IMR-90 (cell line): ENCODE measurements at regions not wholly inside any gene's neighbourhood (a gene's known extent, or its start where the extent isn't known, plus 50 kb on each side); places are given as distances from the start of the nearest gene placed in this dataset.

ENCODE experiments used
- ATAC-seq: fragments of 200-7000 bp; cut with Tn5 transposase; 2 replicates; pipeline ENCODE4 v1.9.1; 2020; ENCODE audit warnings: low read depth, mild to moderate bottlenecking, moderate library complexity
- BruUV-seq: library from RNA; stranded (reverse); fragments of 400-500 nt; replicated peaks from 2 replicates; lab custom pipeline; 2021; lab: Mats Ljungman, UMichigan
- CTCF ChIA-PET: fragments of 300-600 bp; formaldehyde crosslinking; extraction: SDS; loops from one replicate; lab custom pipeline; 2021; ENCODE audit warnings: antibody characterized with exemption; lab: Yijun Ruan, JAX
- POLR2A ChIA-PET: fragments of 300-600 bp; sonication (Branson Sonifier 250); formaldehyde crosslinking; loops from one replicate; lab custom pipeline; 2022; ENCODE audit warnings: antibody characterized with exemption; ENCODE audit not compliant: unreplicated experiment; lab: Charles Lee
- DNase-seq: peaks from one replicate; pipeline ENCODE4 v3.0.0; 2013
- H2AFZ ChIP-seq: replicated peaks from 2 replicates; pipeline ENCODE3; 2013; ENCODE audit warnings: low read length, mild to moderate bottlenecking; ENCODE audit not compliant: poor library complexity
- H2AK5ac ChIP-seq: 2 replicates; pipeline ENCODE4 v1.6.1; 2013; ENCODE audit warnings: low read depth, low read length, inconsistent platforms
- H2AK9ac ChIP-seq: replicated peaks from 2 replicates; pipeline ENCODE3; 2013; ENCODE audit warnings: mild to moderate bottlenecking, low read depth, low read length, moderate library complexity; ENCODE audit not compliant: poor library complexity
- H2BK120ac ChIP-seq: 2 replicates; pipeline ENCODE4 v1.6.1; 2013; ENCODE audit warnings: low read depth, low read length, inconsistent platforms
- H2BK15ac ChIP-seq: 3 replicates; pipeline ENCODE4 v1.6.1; 2013; ENCODE audit warnings: low read depth, low read length, inconsistent platforms
- H2BK20ac ChIP-seq: 2 replicates; pipeline ENCODE4 v1.6.1; 2013; ENCODE audit warnings: low read depth, mild to moderate bottlenecking, inconsistent platforms, low read length, moderate library complexity
- H2BK5ac ChIP-seq: 2 replicates; pipeline ENCODE4 v1.6.1; 2013; ENCODE audit warnings: mild to moderate bottlenecking, low read depth, low read length, inconsistent platforms; ENCODE audit not compliant: poor library complexity, severe bottlenecking
- H3K14ac ChIP-seq: replicated peaks from 2 replicates; pipeline ENCODE4 v1.6.1; 2013; ENCODE audit warnings: low read depth, low read length, inconsistent platforms
- H3K18ac ChIP-seq: 2 replicates; pipeline ENCODE4 v1.6.1; 2013; ENCODE audit warnings: low read depth, low read length, control low read depth
- H3K23ac ChIP-seq: 2 replicates; pipeline ENCODE4 v1.6.1; 2013; ENCODE audit warnings: low read depth, low read length, inconsistent platforms
- H3K27ac ChIP-seq: 2 replicates; pipeline ENCODE4 v1.5.1; 2013; ENCODE audit warnings: mild to moderate bottlenecking, control low read depth, low read length; ENCODE audit not compliant: insufficient read depth
- H3K27me3 ChIP-seq: 2 replicates; pipeline ENCODE4 v1.6.1; 2013; ENCODE audit warnings: low read length; ENCODE audit not compliant: control insufficient read depth, insufficient read depth
- H3K36me3 ChIP-seq: 2 replicates; pipeline ENCODE4 v1.6.1; 2013; ENCODE audit warnings: low read length, mixed read lengths; ENCODE audit not compliant: control insufficient read depth, insufficient read depth
- H3K4ac ChIP-seq: 2 replicates; pipeline ENCODE4 v1.6.1; 2013; ENCODE audit warnings: low read depth, low read length, inconsistent platforms
- H3K4me1 ChIP-seq: 2 replicates; pipeline ENCODE4 v1.6.1; 2013; ENCODE audit warnings: low read length, mixed read lengths; ENCODE audit not compliant: control insufficient read depth, insufficient read depth
- H3K4me2 ChIP-seq: 2 replicates; pipeline ENCODE4 v1.6.1; 2013; ENCODE audit warnings: low read depth, mild to moderate bottlenecking, control low read depth, low read length, moderate library complexity
- H3K4me3 ChIP-seq: 2 replicates; pipeline ENCODE4 v1.5.1; 2013; ENCODE audit warnings: low read depth, mild to moderate bottlenecking, control low read depth, low read length, moderate library complexity; ENCODE audit not compliant: insufficient read depth
- H3K56ac ChIP-seq: 2 replicates; pipeline ENCODE4 v1.6.1; 2013; ENCODE audit warnings: low read length, inconsistent platforms; ENCODE audit not compliant: insufficient read depth; ENCODE audit errors: extremely low read depth
- H3K79me1 ChIP-seq, 2 experiments: 2 replicates each; pipeline ENCODE4 v1.6.1; 2013; ENCODE audit warnings: low read length in 2 of 2, inconsistent platforms in 1 of 2, low read depth in 1 of 2
- H3K9ac ChIP-seq: 2 replicates; pipeline ENCODE4 v1.6.1; 2013; ENCODE audit warnings: low read depth, low read length, control low read depth
- H3K9me1 ChIP-seq: 2 replicates; pipeline ENCODE4 v1.6.1; 2013; ENCODE audit warnings: low read length, inconsistent platforms; ENCODE audit not compliant: insufficient read depth
- H3K9me3 ChIP-seq: 2 replicates; pipeline ENCODE4 v1.6.1; 2013; ENCODE audit warnings: low read length; ENCODE audit not compliant: control insufficient read depth, insufficient read depth
- H4K20me1 ChIP-seq: 2 replicates; pipeline ENCODE4 v1.6.1; 2013; ENCODE audit warnings: low read length, inconsistent platforms; ENCODE audit not compliant: insufficient read depth
- H4K5ac ChIP-seq: 2 replicates; pipeline ENCODE4 v1.6.1; 2013; ENCODE audit warnings: mild to moderate bottlenecking, low read depth, low read length, control low read depth
- H4K8ac ChIP-seq, 2 experiments: 2 replicates each; pipeline ENCODE4 v1.6.1; 2013; ENCODE audit warnings: low read depth in 2 of 2, low read length in 2 of 2, control low read depth in 1 of 2, inconsistent platforms in 1 of 2
- H4K91ac ChIP-seq: 2 replicates; pipeline ENCODE4 v1.6.1; 2013; ENCODE audit warnings: low read depth, low read length, inconsistent platforms; ENCODE audit not compliant: insufficient read depth
- BHLHE40 ChIP-seq: fragments of 150-350 bp; IDR thresholded peaks from 2 replicates; pipeline ENCODE4 v1.6.1; 2016; ENCODE audit warnings: mild to moderate bottlenecking, low read depth, low read length
- CEBPB ChIP-seq: IDR thresholded peaks from 2 replicates; pipeline ENCODE4 v1.6.1; 2012; ENCODE audit warnings: low read depth, low read length, improper control_type of control experiment
- CHD1 ChIP-seq: IDR thresholded peaks from 2 replicates; pipeline ENCODE4 v1.6.1; 2012; ENCODE audit warnings: low read depth, low read length, improper control_type of control experiment
- FOS ChIP-seq: fragments of 150-350 bp; IDR thresholded peaks from 2 replicates; pipeline ENCODE4 v1.6.1; 2016; ENCODE audit warnings: low read depth, low read length
- MAFK ChIP-seq: IDR thresholded peaks from 2 replicates; pipeline ENCODE4 v1.6.1; 2012; ENCODE audit warnings: low read depth, low read length, improper control_type of control experiment
- MAZ ChIP-seq: IDR thresholded peaks from 2 replicates; pipeline ENCODE4 v1.6.1; 2012; ENCODE audit warnings: low read depth, mild to moderate bottlenecking, low read length, improper control_type of control experiment, moderate library complexity, borderline replicate concordance
- MXI1 ChIP-seq: IDR thresholded peaks from 2 replicates; pipeline ENCODE4 v1.6.1; 2012; ENCODE audit warnings: low read depth, mild to moderate bottlenecking, low read length, moderate library complexity, borderline replicate concordance
- NFE2L2 ChIP-seq: fragments of 150-350 bp; IDR thresholded peaks from 2 replicates; pipeline ENCODE4 v1.6.1; 2016; ENCODE audit warnings: low read depth, mild to moderate bottlenecking, low read length
- POLR2A ChIP-seq: IDR thresholded peaks from 2 replicates; pipeline ENCODE4 v1.6.1; 2012; ENCODE audit warnings: mild to moderate bottlenecking, low read depth, low read length
- RAD21 ChIP-seq: IDR thresholded peaks from 2 replicates; pipeline ENCODE4 v1.6.1; 2012; ENCODE audit warnings: low read length, improper control_type of control experiment
- RCOR1 ChIP-seq: IDR thresholded peaks from 2 replicates; pipeline ENCODE4 v1.6.1; 2012; ENCODE audit warnings: mild to moderate bottlenecking, low read length, improper control_type of control experiment; ENCODE audit not compliant: insufficient replicate concordance
- RFX5 ChIP-seq: IDR thresholded peaks from 2 replicates; pipeline ENCODE4 v1.8.0; 2012; ENCODE audit warnings: low read depth, mild to moderate bottlenecking, low read length, moderate library complexity
- SMC3 ChIP-seq: fragments of 150-350 bp; IDR thresholded peaks from 2 replicates; pipeline ENCODE4 v1.6.1; 2016; ENCODE audit warnings: low read depth, mild to moderate bottlenecking, antibody characterized with exemption, low read length, moderate library complexity
- WGBS, 2 experiments: methylation state at CpG; one replicate each; pipeline versions ENCODE4 v1.1.5 to v1.1.7; 2013; ENCODE audit warnings: missing lambda C conversion rate in 2 of 2; ENCODE audit not compliant: insufficient read length in 1 of 2; ENCODE audit errors: extremely low coverage in 2 of 2; 5-methylcytosine and 5-hydroxymethylcytosine counted together
- dilution Hi-C: fragments of 300-500 bp; cut with HindIII; formaldehyde crosslinking; loops from one replicate; pipeline ENCODE4 v1.14.3; 2018; ENCODE audit warnings: low sequenced_read_pairs; ENCODE audit not compliant: unreplicated experiment
- in situ Hi-C: fragments of 300-500 bp; cut with MboI; formaldehyde crosslinking; loops from 3 replicates; pipeline ENCODE4 v1.14.3; 2019; ENCODE audit warnings: low sequenced_read_pairs, inconsistent platforms, mixed read lengths
- intact Hi-C: fragments of 100-400 bp; cut with micrococcal nuclease; formaldehyde crosslinking; loops from 2 replicates; pipeline ENCODE4 v1.10.0; 2022
- TF ChIP-seq, protein P1 (sequence below): fragments of 150-350 bp; IDR thresholded peaks from 2 replicates; pipeline ENCODE4 v1.6.1; 2017; ENCODE audit warnings: mild to moderate bottlenecking, antibody characterized with exemption, low read length, low read depth
- TF ChIP-seq, protein P2 (sequence below): fragments of 150-350 bp; IDR thresholded peaks from 2 replicates; pipeline ENCODE4 v1.6.1; 2016; ENCODE audit warnings: low read depth, mild to moderate bottlenecking, low read length, moderate library complexity, borderline replicate concordance
- TF ChIP-seq, protein P3 (sequence below): conservative IDR thresholded peaks from 2 replicates; pipeline ENCODE4 v1.5.1; 2012; ENCODE audit warnings: mild to moderate bottlenecking, low read depth, low read length, improper control_type of control experiment

DNA sequence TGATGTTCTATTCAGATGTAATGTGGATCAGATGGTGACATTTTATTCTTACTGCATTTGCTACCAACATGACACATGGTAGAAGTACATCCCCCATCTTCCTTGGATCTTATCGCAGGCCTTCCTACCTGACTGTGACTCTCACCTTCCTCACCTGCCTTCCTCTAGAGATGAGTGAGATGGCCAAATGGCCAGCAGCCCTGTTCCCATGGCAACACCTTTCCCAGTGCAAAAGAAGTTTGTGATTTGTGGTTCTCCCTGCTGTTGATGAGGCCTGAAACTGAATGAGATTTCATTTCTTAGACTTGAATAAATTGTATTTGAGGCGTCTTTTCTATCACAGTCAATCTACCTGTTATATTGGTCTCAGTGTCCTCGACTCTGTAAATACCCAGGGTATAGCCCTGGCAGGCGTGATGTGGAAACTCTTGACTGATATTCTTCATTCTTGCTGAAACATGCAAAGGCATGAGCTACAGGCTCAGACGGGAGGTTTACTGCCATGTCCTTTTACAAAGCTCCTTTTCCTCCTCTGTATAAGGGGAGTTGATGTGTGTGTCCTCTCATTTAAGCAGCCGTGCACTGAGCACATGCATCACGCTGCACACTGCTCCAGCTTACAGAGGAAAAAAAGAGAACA is 440.7 kb upstream of the AKR1E2 start:
- TF ChIP-seq CHD1 (no peak), FOS (no peak), RFX5 (no peak), NFE2L2 (no peak), RCOR1 (no peak), SMC3 (no peak), MAFK (no peak), MAZ (no peak), MXI1 (no peak), CEBPB (no peak), RAD21 (no peak), BHLHE40 (no peak), POLR2A (no peak)
- TF ChIP-seq, protein P1, sequence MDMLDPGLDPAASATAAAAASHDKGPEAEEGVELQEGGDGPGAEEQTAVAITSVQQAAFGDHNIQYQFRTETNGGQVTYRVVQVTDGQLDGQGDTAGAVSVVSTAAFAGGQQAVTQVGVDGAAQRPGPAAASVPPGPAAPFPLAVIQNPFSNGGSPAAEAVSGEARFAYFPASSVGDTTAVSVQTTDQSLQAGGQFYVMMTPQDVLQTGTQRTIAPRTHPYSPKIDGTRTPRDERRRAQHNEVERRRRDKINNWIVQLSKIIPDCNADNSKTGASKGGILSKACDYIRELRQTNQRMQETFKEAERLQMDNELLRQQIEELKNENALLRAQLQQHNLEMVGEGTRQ = no peak
- TF ChIP-seq, protein P2, sequence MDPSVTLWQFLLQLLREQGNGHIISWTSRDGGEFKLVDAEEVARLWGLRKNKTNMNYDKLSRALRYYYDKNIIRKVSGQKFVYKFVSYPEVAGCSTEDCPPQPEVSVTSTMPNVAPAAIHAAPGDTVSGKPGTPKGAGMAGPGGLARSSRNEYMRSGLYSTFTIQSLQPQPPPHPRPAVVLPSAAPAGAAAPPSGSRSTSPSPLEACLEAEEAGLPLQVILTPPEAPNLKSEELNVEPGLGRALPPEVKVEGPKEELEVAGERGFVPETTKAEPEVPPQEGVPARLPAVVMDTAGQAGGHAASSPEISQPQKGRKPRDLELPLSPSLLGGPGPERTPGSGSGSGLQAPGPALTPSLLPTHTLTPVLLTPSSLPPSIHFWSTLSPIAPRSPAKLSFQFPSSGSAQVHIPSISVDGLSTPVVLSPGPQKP = no peak
- TF ChIP-seq, protein P3, sequence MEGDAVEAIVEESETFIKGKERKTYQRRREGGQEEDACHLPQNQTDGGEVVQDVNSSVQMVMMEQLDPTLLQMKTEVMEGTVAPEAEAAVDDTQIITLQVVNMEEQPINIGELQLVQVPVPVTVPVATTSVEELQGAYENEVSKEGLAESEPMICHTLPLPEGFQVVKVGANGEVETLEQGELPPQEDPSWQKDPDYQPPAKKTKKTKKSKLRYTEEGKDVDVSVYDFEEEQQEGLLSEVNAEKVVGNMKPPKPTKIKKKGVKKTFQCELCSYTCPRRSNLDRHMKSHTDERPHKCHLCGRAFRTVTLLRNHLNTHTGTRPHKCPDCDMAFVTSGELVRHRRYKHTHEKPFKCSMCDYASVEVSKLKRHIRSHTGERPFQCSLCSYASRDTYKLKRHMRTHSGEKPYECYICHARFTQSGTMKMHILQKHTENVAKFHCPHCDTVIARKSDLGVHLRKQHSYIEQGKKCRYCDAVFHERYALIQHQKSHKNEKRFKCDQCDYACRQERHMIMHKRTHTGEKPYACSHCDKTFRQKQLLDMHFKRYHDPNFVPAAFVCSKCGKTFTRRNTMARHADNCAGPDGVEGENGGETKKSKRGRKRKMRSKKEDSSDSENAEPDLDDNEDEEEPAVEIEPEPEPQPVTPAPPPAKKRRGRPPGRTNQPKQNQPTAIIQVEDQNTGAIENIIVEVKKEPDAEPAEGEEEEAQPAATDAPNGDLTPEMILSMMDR = no peak
- Histone ChIP-seq H2BK5ac (no peak overlapping the region), H2BK120ac (peak overlapping the region; percentile 28; the same call in 1 of the 2 replicates), H4K91ac (no peak overlapping the region), H3K4me2 (no peak overlapping the region), H3K9ac (no peak overlapping the region), H2BK15ac (peak overlapping the region; percentile 41; the same call in 1 of the 3 replicates), H4K5ac (peak overlapping the region; percentile 68), H4K20me1 (no peaks in the 10 kb centered on the region), H4K8ac (no peak overlapping the region; a peak in 1 of 4 replicates), H2BK20ac (peak overlapping the region; percentile 6; the same call in 1 of the 2 replicates), H3K27ac (no peak overlapping the region), H3K36me3 (no peaks in the 10 kb centered on the region), H3K9me1 (no peaks in the 10 kb centered on the region; the same call in 1 of the 2 replicates), H3K56ac (no peak overlapping the region), H3K4ac (peak overlapping the region; percentile 11; the same call in 1 of the 2 replicates), H2AFZ (no peak overlapping the region), H3K9me3 (no peaks in the 10 kb centered on the region), H3K4me1 (peaks cover 7% of the 10 kb centered on the region), H3K18ac (peak overlapping the region; percentile 76; the same call in 1 of the 2 replicates), H3K23ac (no peak overlapping the region), H2AK5ac (peak overlapping the region; percentile 27; the same call in 1 of the 2 replicates), H3K4me3 (no peak overlapping the region), H3K14ac (peak overlapping the region; percentile 24; the same call in 1 of the 2 replicates), H3K79me1 (no peaks in the 10 kb centered on the region), H3K27me3 (no peaks in the 10 kb centered on the region), H2AK9ac (no peak overlapping the region)
- CTCF ChIA-PET = no interaction called here
- in situ Hi-C loops = no loop called here
- dilution Hi-C loops = no loop called here
- WGBS, 2 experiments = 100% methylated on average over 2 of the region's 7 CpGs; no CpG with 5 or more reads in 1 of the 2 experiments
- intact Hi-C loops = no loop called here
- ATAC-seq (no peak), DNase-seq (no peak)
- POLR2A ChIA-PET = no interaction called here
- BruUV-seq = no TSS peak
